H9 (cell line): ENCODE measurements at regions not wholly inside any gene's neighbourhood (a gene's known extent, or its start where the extent isn't known, plus 50 kb on each side); places are given as distances from the start of the nearest gene placed in this dataset.

Experiments
- DNase-seq: peaks from one replicate; pipeline ENCODE4 v3.0.0-alpha.2; 2017
- H2AFZ ChIP-seq: one replicate; pipeline ENCODE4 v1.6.1; 2013; ENCODE audit warnings: mild to moderate bottlenecking, low read length, control low read depth, moderate library complexity
- H2AK5ac ChIP-seq: 2 replicates; pipeline ENCODE4 v1.6.1; 2013; ENCODE audit warnings: low read length, control low read depth, mixed read lengths; ENCODE audit not compliant: insufficient read length
- H2BK120ac ChIP-seq: one replicate; pipeline ENCODE4 v1.6.1; 2013; ENCODE audit warnings: low read depth, mild to moderate bottlenecking, low read length, control low read depth, inconsistent platforms; ENCODE audit not compliant: poor library complexity, severe bottlenecking
- H2BK12ac ChIP-seq: 2 replicates; pipeline ENCODE4 v1.6.1; 2013; ENCODE audit warnings: low read length, control low read depth, mixed read lengths, low read depth; ENCODE audit not compliant: insufficient read length
- H2BK15ac ChIP-seq: 2 replicates; pipeline ENCODE4 v1.6.1; 2013; ENCODE audit warnings: low read depth, low read length, control low read depth
- H2BK20ac ChIP-seq: one replicate; pipeline ENCODE4 v1.6.1; 2013; ENCODE audit warnings: low read depth, mild to moderate bottlenecking, low read length, control low read depth, inconsistent platforms; ENCODE audit not compliant: poor library complexity, severe bottlenecking
- H2BK5ac ChIP-seq: 2 replicates; pipeline ENCODE4 v1.6.1; 2013; ENCODE audit warnings: low read length, control low read depth, mixed read lengths; ENCODE audit not compliant: insufficient read length
- H3K14ac ChIP-seq: 2 replicates; pipeline ENCODE4 v1.6.1; 2013; ENCODE audit warnings: low read length, control low read depth; ENCODE audit not compliant: insufficient read depth
- H3K18ac ChIP-seq: 2 replicates; pipeline ENCODE4 v1.6.1; 2013; ENCODE audit warnings: low read depth, mild to moderate bottlenecking, mixed read lengths, low read length, control low read depth; ENCODE audit not compliant: insufficient read length
- H3K23ac ChIP-seq: 2 replicates; pipeline ENCODE4 v1.6.1; 2013; ENCODE audit warnings: low read length, control low read depth, mixed read lengths, low read depth; ENCODE audit not compliant: insufficient read length
- H3K23me2 ChIP-seq: 2 replicates; pipeline ENCODE4 v1.6.1; 2013; ENCODE audit warnings: low read depth, mild to moderate bottlenecking, mixed read lengths, low read length, control low read depth; ENCODE audit not compliant: insufficient read length, poor library complexity, severe bottlenecking
- H3K27ac ChIP-seq: 2 replicates; pipeline ENCODE4 v1.5.1; 2013; ENCODE audit warnings: low read length, control low read depth, mixed read lengths, low read depth; ENCODE audit not compliant: insufficient read length
- H3K27me3 ChIP-seq: 2 replicates; pipeline ENCODE4 v1.6.1; 2013; ENCODE audit warnings: low read length, control low read depth, inconsistent platforms; ENCODE audit not compliant: insufficient read depth
- H3K4ac ChIP-seq: 2 replicates; pipeline ENCODE4 v1.6.1; 2013; ENCODE audit warnings: low read depth, mild to moderate bottlenecking, control low read depth, inconsistent platforms, low read length, moderate library complexity
- H3K4me1 ChIP-seq: 2 replicates; pipeline ENCODE4 v1.6.1; 2013; ENCODE audit warnings: low read length, control low read depth, inconsistent platforms; ENCODE audit not compliant: insufficient read depth
- H3K4me2 ChIP-seq: 2 replicates; pipeline ENCODE4 v1.6.1; 2013; ENCODE audit warnings: low read length, control low read depth, mixed read lengths; ENCODE audit not compliant: insufficient read length, insufficient read depth
- H3K56ac ChIP-seq: 2 replicates; pipeline ENCODE4 v1.6.1; 2013; ENCODE audit warnings: low read depth, mild to moderate bottlenecking, mixed read lengths, low read length, control low read depth; ENCODE audit not compliant: insufficient read length
- H3K79me1 ChIP-seq: 2 replicates; pipeline ENCODE4 v1.6.1; 2013; ENCODE audit warnings: low read depth, mild to moderate bottlenecking, moderate library complexity, low read length, control low read depth, inconsistent platforms; ENCODE audit not compliant: insufficient read depth, poor library complexity, severe bottlenecking
- H3K79me2 ChIP-seq: 2 replicates; pipeline ENCODE4 v1.6.1; 2013; ENCODE audit warnings: low read length, control low read depth, inconsistent platforms; ENCODE audit not compliant: insufficient read depth
- H3K9ac ChIP-seq: 2 replicates; pipeline ENCODE4 v1.6.1; 2013; ENCODE audit warnings: low read length, control low read depth, mixed read lengths; ENCODE audit not compliant: insufficient read length; ENCODE audit errors: extremely low read depth
- H3K9me3 ChIP-seq: one replicate; pipeline ENCODE4 v1.6.1; 2013; ENCODE audit warnings: low read depth, low read length, inconsistent platforms; ENCODE audit not compliant: control insufficient read depth
- H3T11ph ChIP-seq: one replicate; pipeline ENCODE4 v1.6.1; 2013; ENCODE audit warnings: mild to moderate bottlenecking, low read length, control low read depth, inconsistent platforms
- H4K20me1 ChIP-seq: one replicate; pipeline ENCODE4 v1.6.1; 2013; ENCODE audit not compliant: control insufficient read depth, insufficient read length, insufficient read depth
- H4K5ac ChIP-seq: 2 replicates; pipeline ENCODE4 v1.6.1; 2013; ENCODE audit warnings: low read depth, mild to moderate bottlenecking, mixed read lengths, low read length, control low read depth; ENCODE audit not compliant: insufficient read length
- H4K8ac ChIP-seq: replicated peaks from 2 replicates; pipeline ENCODE4 v1.6.1; 2013; ENCODE audit warnings: low read length, control low read depth, mixed read lengths, low read depth; ENCODE audit not compliant: insufficient read length
- H4K91ac ChIP-seq: 2 replicates; pipeline ENCODE4 v1.6.1; 2013; ENCODE audit warnings: low read depth, mild to moderate bottlenecking, moderate library complexity, mixed read lengths, low read length, control low read depth; ENCODE audit not compliant: insufficient read length
- H3K27ac Mint-ChIP-seq, 3 experiments: 2 replicates in 2 of 3; 3 replicates in 1 of 3; pipeline ENCODE4 v1.8.0; 2020 to 2021; ENCODE audit warnings: mixed read lengths in 3 of 3, mild to moderate bottlenecking in 1 of 3, moderate library complexity in 1 of 3
- H3K27me3 Mint-ChIP-seq: 2 replicates; pipeline ENCODE4 v1.8.0; 2021; ENCODE audit warnings: low read depth, mild to moderate bottlenecking, moderate library complexity, mixed read lengths
- H3K36me3 Mint-ChIP-seq, 3 experiments: 2 replicates in 2 of 3; 3 replicates in 1 of 3; pipeline ENCODE4 v1.8.0; 2020 to 2021; ENCODE audit warnings: low read depth in 3 of 3, mixed read lengths in 3 of 3; ENCODE audit not compliant: insufficient read depth in 1 of 3
- H3K4me1 Mint-ChIP-seq, 2 experiments: 2 replicates each; pipeline ENCODE4 v1.8.0; 2020; ENCODE audit warnings: mixed read lengths in 2 of 2
- H3K4me3 Mint-ChIP-seq, 2 experiments: 2 replicates in 1 of 2; 3 replicates in 1 of 2; pipeline ENCODE4 v1.8.0; 2020 to 2021; ENCODE audit warnings: mild to moderate bottlenecking in 2 of 2, mixed read lengths in 2 of 2, moderate library complexity in 1 of 2
- H3K9me3 Mint-ChIP-seq, 2 experiments: 2 replicates in 1 of 2; 3 replicates in 1 of 2; pipeline ENCODE4 v1.8.0; 2020; ENCODE audit warnings: mild to moderate bottlenecking in 2 of 2, mixed read lengths in 2 of 2, moderate library complexity in 1 of 2
- WGBS: extraction: QIAGEN DNeasy Blood & Tissue Kit; methylation state at CpG from one replicate; pipeline ENCODE4 v1.1.7; 2013; ENCODE audit warnings: missing lambda C conversion rate, low lambda C conversion rate, mixed read lengths; ENCODE audit not compliant: insufficient read length; ENCODE audit errors: extremely low coverage; 5-methylcytosine and 5-hydroxymethylcytosine counted together
- TF ChIP-seq, protein P1 (sequence below): fragments of 200-600 bp; sonication (generic); conservative IDR thresholded peaks from 3 replicates; pipeline ENCODE4 v1.8.0; 2021; ENCODE audit warnings: antibody characterized with exemption, mild to moderate bottlenecking

DNA sequence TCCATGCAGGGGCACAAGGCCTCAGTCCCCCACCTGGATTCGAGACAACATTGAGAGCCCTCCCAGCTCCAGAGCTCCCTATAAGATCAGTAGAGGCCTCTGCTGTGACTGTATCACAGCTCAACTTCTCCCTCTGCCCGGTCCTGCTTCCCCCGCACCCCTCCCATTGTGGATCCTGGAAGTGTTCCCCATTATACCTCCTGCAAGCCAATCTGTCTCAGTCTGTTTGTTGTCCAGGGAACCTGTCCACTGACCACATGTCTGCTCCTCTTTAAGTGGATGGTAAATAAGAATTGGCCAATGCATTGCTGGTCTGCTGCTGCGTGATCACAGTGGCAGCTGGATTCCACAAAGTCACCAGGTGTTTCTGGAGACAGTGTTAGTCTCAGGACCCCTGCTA, 259.7 kb upstream of the HABP2 start:
- H3K9ac ChIP-seq, result no peak overlapping the region
- H3K56ac ChIP-seq, result no peak overlapping the region
- no peak overlapping the region for H2AK5ac ChIP-seq
- H4K8ac ChIP-seq, result no peak overlapping the region
- no peaks in the 10 kb centered on the region for H4K20me1 ChIP-seq
- H3T11ph ChIP-seq, result no peak overlapping the region
- H2BK120ac ChIP-seq, result no peak overlapping the region
- H2AFZ ChIP-seq, result no peak overlapping the region
- H3K18ac ChIP-seq, result no peak overlapping the region
- no peaks in the 10 kb centered on the region for H3K4me1 ChIP-seq
- H3K4me1 Mint-ChIP-seq, result peaks cover 5 to 10% of the 10 kb centered on the region in 2 experiments
- no peaks in the 10 kb centered on the region for H3K27me3 ChIP-seq
- no peak overlapping the region for H3K4me3 Mint-ChIP-seq
- peak overlapping the region in 1 of 3 experiments; percentile 48; a peak in 1 of 7 replicates for H3K27ac Mint-ChIP-seq
- DNase-seq, result no peak
- no peak overlapping the region for H2BK15ac ChIP-seq
- no peak overlapping the region for H3K23ac ChIP-seq
- H2BK20ac ChIP-seq, result no peak overlapping the region
- H2BK12ac ChIP-seq, result no peak overlapping the region
- H2BK5ac ChIP-seq, result no peak overlapping the region
- no peak overlapping the region for H3K4ac ChIP-seq
- H3K27ac ChIP-seq, result no peak overlapping the region
- H3K27me3 Mint-ChIP-seq, result no peaks in the 10 kb centered on the region
- H3K4me2 ChIP-seq, result no peak overlapping the region
- no peaks in the 10 kb centered on the region for H3K79me2 ChIP-seq
- TF ChIP-seq, protein P1, sequence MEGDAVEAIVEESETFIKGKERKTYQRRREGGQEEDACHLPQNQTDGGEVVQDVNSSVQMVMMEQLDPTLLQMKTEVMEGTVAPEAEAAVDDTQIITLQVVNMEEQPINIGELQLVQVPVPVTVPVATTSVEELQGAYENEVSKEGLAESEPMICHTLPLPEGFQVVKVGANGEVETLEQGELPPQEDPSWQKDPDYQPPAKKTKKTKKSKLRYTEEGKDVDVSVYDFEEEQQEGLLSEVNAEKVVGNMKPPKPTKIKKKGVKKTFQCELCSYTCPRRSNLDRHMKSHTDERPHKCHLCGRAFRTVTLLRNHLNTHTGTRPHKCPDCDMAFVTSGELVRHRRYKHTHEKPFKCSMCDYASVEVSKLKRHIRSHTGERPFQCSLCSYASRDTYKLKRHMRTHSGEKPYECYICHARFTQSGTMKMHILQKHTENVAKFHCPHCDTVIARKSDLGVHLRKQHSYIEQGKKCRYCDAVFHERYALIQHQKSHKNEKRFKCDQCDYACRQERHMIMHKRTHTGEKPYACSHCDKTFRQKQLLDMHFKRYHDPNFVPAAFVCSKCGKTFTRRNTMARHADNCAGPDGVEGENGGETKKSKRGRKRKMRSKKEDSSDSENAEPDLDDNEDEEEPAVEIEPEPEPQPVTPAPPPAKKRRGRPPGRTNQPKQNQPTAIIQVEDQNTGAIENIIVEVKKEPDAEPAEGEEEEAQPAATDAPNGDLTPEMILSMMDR, result no peak
- no peaks in the 10 kb centered on the region for H3K9me3 ChIP-seq
- H4K91ac ChIP-seq, result no peak overlapping the region
- H4K5ac ChIP-seq, result no peak overlapping the region
- H3K9me3 Mint-ChIP-seq, result no peaks in the 10 kb centered on the region
- no peaks in the 10 kb centered on the region for H3K36me3 Mint-ChIP-seq
- no CpG with 5 or more reads among the region's 4 CpGs for WGBS
- no peak overlapping the region for H3K14ac ChIP-seq
- no peaks in the 10 kb centered on the region for H3K79me1 ChIP-seq
- no peaks in the 10 kb centered on the region for H3K23me2 ChIP-seq
